Lower lobe of right lung (tissue), 2 donors: ENCODE measurements at regions not wholly inside any gene's neighbourhood (a gene's known extent, or its start where the extent isn't known, plus 50 kb on each side); places are given as distances from the start of the nearest gene placed in this dataset.
"Not testable (repeated sequence)": the region's sequence is repeated elsewhere in the genome, so short reads cannot be mapped to it uniquely, and the experiment has no call there.

Experiments used
- ATAC-seq, 2 donors: fragments of 200-7000 bp; cut with Tn5 transposase; one replicate each; pipeline ENCODE4 v1.9.1; 2020 to 2022; ENCODE audit warnings: mild to moderate bottlenecking in 2 of 2, moderate library complexity in 2 of 2
- DNase-seq: peaks from one replicate; pipeline ENCODE4 v3.0.0-alpha.2; 2020
- H3K27ac ChIP-seq: fragments of 200-600 bp; one replicate; pipeline ENCODE4 v1.8.0; 2022
- H3K27me3 ChIP-seq: fragments of 200-600 bp; one replicate; pipeline ENCODE4 v1.8.0; 2022; ENCODE audit warnings: low read depth
- H3K36me3 ChIP-seq: fragments of 200-600 bp; one replicate; pipeline ENCODE4 v1.8.0; 2022; ENCODE audit warnings: mild to moderate bottlenecking
- H3K4me1 ChIP-seq: fragments of 200-600 bp; one replicate; pipeline ENCODE4 v1.8.0; 2022
- H3K4me3 ChIP-seq: fragments of 200-600 bp; one replicate; pipeline ENCODE4 v1.8.0; 2022; ENCODE audit warnings: mild to moderate bottlenecking
- H3K9me3 ChIP-seq: fragments of 200-600 bp; one replicate; pipeline ENCODE4 v1.8.0; 2022
- intact Hi-C: fragments of 100-400 bp; cut with DNase I; formaldehyde crosslinking; loops from one replicate; pipeline ENCODE4 v1.11.0; 2022
- TF ChIP-seq, protein P1 (sequence below): fragments of 200-600 bp; IDR thresholded peaks from one replicate; pipeline ENCODE4 v1.8.0; 2022; ENCODE audit warnings: antibody characterized with exemption, mild to moderate bottlenecking
- donor health status: DM: no; HTN: yes; CAD: no; lungs with severe emphysema.

- TF ChIP-seq, protein P1, sequence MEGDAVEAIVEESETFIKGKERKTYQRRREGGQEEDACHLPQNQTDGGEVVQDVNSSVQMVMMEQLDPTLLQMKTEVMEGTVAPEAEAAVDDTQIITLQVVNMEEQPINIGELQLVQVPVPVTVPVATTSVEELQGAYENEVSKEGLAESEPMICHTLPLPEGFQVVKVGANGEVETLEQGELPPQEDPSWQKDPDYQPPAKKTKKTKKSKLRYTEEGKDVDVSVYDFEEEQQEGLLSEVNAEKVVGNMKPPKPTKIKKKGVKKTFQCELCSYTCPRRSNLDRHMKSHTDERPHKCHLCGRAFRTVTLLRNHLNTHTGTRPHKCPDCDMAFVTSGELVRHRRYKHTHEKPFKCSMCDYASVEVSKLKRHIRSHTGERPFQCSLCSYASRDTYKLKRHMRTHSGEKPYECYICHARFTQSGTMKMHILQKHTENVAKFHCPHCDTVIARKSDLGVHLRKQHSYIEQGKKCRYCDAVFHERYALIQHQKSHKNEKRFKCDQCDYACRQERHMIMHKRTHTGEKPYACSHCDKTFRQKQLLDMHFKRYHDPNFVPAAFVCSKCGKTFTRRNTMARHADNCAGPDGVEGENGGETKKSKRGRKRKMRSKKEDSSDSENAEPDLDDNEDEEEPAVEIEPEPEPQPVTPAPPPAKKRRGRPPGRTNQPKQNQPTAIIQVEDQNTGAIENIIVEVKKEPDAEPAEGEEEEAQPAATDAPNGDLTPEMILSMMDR, result no peak
- Histone ChIP-seq H3K4me1 (no peaks in the 10 kb centered on the region), H3K27me3 (no peaks in the 10 kb centered on the region), H3K9me3 (no peaks in the 10 kb centered on the region), H3K4me3 (no peak overlapping the region), H3K27ac (no peak overlapping the region), H3K36me3 (no peaks in the 10 kb centered on the region)
- ATAC-seq (no peak), DNase-seq (no peak)
- intact Hi-C loops, result no loop called here
Measured at GRCh38 chr12:127500512-127501035, 766.4 kb upstream of the TMEM132C start.

GRCh38 chr12:127501916-127502315 lies 765.1 kb upstream of the TMEM132C start:
- ATAC-seq (no peak), DNase-seq (no peak)
- Histone ChIP-seq H3K4me3 (no peak overlapping the region), H3K36me3 (no peaks in the 10 kb centered on the region), H3K27me3 (no peaks in the 10 kb centered on the region), H3K27ac (no peak overlapping the region), H3K9me3 (no peaks in the 10 kb centered on the region), H3K4me1 (no peaks in the 10 kb centered on the region)
- TF ChIP-seq, protein P1, result no peak
- intact Hi-C loops, result no loop called here

DNA sequence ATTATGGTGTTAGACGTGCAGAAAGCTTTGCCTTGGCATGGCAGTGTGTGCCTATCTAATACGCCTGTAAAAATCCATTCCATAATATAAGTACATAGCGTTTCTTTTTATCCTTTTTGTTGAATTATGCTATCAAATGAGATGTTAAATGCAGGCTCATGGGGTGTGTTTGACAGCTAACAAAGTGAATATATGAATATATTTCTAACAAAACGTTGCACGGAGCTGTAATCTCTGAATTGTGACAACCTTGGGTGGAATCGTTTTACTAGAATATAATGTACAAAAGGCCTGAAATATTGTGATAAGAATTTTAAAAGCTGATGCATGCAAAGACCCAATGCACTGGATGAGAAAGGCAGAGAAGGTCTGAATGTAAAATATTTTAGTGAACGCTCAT lies 763.7 kb upstream of the TMEM132C start:
- no peaks in the 10 kb centered on the region for H3K27me3 ChIP-seq
- TF ChIP-seq, protein P1, result no peak
- ATAC-seq (no peak), DNase-seq (no peak)
- no peaks in the 10 kb centered on the region for H3K4me1 ChIP-seq
- no peaks in the 10 kb centered on the region for H3K36me3 ChIP-seq
- no peaks in the 10 kb centered on the region for H3K9me3 ChIP-seq
- H3K27ac ChIP-seq, result no peak overlapping the region
- intact Hi-C loops, result no loop called here
- no peak overlapping the region for H3K4me3 ChIP-seq

- H3K4me1 ChIP-seq, ATAC-seq, H3K9me3 ChIP-seq, H3K27ac ChIP-seq, intact Hi-C loops, H3K27me3 ChIP-seq, H3K36me3 ChIP-seq, DNase-seq, H3K4me3 ChIP-seq: not testable (repeated sequence)
Measured at GRCh38 chr12:127503996-127504395, 763.0 kb upstream of the TMEM132C start.

DNA sequence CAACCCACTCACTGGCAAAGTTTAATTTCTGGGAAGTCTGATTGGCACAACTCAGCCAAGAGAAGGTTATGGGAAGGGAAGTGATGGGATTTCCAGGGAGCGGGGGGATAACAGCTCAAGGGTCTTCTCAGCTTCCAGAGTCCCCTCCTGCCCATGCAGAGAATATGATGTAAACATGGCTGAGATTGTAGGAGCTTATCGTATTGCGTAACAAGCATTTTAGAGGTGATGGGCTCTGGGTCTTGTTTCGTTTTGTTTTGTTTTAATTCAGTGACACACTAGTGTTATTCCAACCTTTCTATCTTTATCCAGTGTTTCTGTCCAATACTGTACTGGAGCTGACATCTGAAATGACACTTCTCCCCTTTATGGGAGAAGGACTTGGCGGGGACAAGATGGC lies 762.1 kb upstream of the TMEM132C start:
- intact Hi-C loops, result no loop called here
- no peak for ATAC-seq

GRCh38 chr12:127507341-127507740 lies 759.6 kb upstream of the TMEM132C start:
- TF ChIP-seq, protein P1, result no peak
- Histone ChIP-seq H3K4me1 (no peaks in the 10 kb centered on the region), H3K9me3 (no peaks in the 10 kb centered on the region), H3K27ac (no peak overlapping the region), H3K4me3 (no peak overlapping the region), H3K27me3 (no peaks in the 10 kb centered on the region), H3K36me3 (no peaks in the 10 kb centered on the region)
- ATAC-seq (no peak), DNase-seq (no peak)
- intact Hi-C loops, result no loop called here

More for the DNA sequence above, 762.1 kb upstream of the TMEM132C start:
- no peak overlapping the region for H3K4me3 ChIP-seq
- TF ChIP-seq, protein P1, result no peak
- H3K9me3 ChIP-seq, result no peaks in the 10 kb centered on the region
- H3K27me3 ChIP-seq, result no peaks in the 10 kb centered on the region
- H3K36me3 ChIP-seq, result no peaks in the 10 kb centered on the region
- no peak overlapping the region for H3K27ac ChIP-seq
- no peaks in the 10 kb centered on the region for H3K4me1 ChIP-seq
- DNase-seq, result no peak
